HG03520 (cell line): ENCODE measurements at regions not wholly inside any gene's neighbourhood (a gene's known extent, or its start where the extent isn't known, plus 50 kb on each side); places are given as distances from the start of the nearest gene placed in this dataset.
"Not testable (repeated sequence)": the region's sequence is repeated elsewhere in the genome, so short reads cannot be mapped to it uniquely, and the experiment has no call there.

Experiments used
- ATAC-seq: cut with Tn5 transposase; IDR thresholded peaks from one replicate; pipeline ENCODE4 v1.9.1; 2021; ENCODE audit warnings: mild to moderate bottlenecking, moderate library complexity; ENCODE audit not compliant: unreplicated experiment

DNA sequence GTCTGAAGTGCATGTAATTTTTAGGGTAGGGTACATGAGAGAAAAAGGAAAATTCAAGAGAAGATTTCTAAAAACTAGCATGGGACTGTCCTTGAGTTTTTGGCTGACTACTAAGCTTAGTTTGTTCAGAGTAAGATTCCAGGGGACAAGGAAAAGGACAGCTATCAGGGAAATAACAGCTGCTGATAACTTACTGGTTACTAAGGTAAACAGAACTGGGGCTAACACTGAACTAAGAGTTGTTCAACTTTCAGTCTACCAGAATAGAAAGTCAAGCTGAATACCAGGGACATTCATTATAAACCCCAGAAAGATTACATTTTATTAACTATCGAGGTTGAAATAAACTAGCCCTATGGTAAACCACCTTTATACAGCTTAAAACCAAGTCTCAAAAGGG is 261.8 kb upstream of the CYRIA start:
- no peak for ATAC-seq

DNA sequence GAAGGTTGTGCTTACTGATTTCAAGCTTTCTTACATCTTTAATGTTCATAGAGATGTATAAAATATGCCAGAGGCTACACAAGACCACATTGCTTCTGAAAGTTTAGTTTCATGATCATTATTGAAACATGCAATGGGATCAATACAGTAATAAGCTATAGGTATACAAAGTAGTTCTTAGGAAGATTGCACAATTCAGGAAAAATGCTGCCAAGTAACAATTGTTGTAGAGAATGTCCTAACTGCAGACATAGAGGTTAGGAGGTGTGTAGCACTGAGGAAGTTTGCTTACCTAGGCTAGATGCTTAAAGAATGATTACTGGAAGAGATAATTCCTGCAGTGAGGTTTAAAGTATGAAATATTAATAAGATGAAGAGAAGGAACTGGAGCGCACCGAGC is 259.5 kb upstream of the CYRIA start:
- ATAC-seq, result no peak

DNA sequence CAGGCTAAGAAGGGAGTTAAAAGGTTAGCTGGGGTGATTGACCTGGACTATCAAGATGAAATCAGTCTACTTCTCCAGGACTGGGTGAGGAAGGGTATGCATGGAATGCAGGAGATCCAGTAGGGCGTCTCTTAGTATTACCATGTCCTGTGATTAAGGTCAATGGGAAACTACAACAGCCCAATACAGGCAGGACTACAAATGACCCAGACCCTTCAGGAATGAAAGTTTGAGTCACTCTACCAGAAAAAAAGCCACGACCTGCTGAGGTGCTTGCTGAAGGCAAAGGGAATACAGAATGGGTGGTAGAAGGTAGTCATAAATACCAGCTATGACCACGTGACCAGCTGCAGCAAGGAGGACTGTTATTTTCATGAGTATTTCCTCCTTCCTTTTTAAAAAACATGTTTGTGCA is 249.7 kb upstream of the CYRIA start:
- ATAC-seq, result not testable (repeated sequence)

DNA sequence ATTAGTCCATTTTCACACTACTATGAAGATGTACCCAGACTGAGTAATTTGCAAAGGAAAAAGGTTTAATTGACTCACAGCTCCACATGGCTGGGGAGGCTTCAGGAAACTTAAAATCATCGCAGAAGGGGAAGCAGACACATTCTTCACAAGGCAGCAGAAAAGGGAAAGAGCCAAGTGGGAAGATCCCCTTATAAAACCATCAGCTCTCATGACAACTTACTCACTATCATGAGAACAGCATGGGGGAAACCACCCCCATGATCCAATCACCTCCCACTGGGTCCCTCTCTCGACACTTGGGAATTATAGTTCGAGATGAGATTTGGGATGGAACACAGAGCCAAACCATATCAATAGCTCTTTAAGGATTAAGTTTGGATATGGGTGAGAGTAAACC is 246.1 kb upstream of the CYRIA start:
- ATAC-seq, result no peak

GRCh38 chr2:16908656-16909055 is 243.0 kb upstream of the CYRIA start:
- ATAC-seq, result no peak

GRCh38 chr2:16907645-16908282 is 242.1 kb upstream of the CYRIA start:
- ATAC-seq, result no peak

DNA sequence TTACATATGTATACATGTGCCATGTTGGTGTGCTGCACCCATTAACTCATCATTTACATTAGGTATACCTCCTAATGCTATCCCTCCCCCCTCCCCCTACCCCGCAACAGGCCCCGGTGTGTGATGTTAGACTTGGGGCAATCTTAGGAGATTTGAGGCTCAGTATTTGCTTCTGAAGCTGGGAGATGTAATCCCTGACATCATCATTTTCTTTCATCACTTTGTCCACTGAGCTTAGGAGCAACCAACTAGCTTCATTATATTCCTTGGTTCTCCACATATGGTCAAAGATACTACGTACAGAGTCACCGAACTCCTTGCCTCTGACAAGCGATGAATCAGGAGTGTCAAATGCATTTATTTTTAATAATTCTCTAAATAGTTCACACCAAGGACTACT is 239.7 kb upstream of the CYRIA start:
- not testable (repeated sequence) for ATAC-seq

- ATAC-seq, result peak; percentile 80
Measured at GRCh38 chr2:16900405-16901025, 234.9 kb upstream of the CYRIA start.

- peak; percentile 31 for ATAC-seq
Measured at GRCh38 chr2:16899958-16900357, 234.3 kb upstream of the CYRIA start.

DNA sequence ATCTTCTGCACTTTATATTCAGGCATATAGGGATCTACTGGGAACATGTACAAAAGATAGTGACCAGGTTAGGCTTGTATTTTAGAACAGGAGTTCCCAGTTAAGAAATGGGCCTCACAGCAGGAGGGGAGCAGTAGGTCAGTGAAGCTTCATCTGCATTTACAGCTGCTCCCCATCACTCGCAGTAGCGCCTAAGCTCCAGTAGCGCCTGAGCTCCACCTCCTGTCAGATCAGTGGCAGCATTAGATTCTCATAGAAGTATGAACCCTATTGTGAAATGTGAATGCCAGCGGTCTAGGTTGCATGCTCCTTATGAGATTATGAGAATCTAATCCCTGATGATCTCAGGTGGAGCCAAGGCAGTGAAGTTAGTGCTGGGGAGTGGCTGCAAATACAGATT is 224.4 kb upstream of the CYRIA start:
- ATAC-seq, result no peak

GRCh38 chr2:16885027-16885426 is 219.4 kb upstream of the CYRIA start:
- ATAC-seq, result no peak

DNA sequence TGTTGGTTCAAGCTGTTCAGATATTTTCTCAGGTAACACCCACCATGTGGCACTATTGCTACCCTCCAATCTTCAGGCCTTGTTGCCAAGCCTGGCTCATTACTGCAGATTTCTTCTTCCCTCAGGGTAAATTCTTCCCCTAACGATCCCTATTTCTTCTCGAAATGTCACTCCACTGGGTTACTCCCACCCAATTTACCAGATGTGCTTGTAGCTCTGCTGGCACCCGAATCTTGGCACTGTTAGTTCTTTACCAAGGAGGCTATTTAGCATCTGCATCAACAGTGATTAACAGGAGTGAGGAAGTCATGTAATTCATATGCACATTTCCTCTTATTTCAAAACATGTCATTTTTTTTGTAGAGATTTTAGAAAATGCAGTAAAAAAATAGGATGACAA is 217.1 kb upstream of the CYRIA start:
- ATAC-seq, result no peak

- no peak for ATAC-seq
Measured at GRCh38 chr2:16881122-16881521, 215.5 kb upstream of the CYRIA start.

DNA sequence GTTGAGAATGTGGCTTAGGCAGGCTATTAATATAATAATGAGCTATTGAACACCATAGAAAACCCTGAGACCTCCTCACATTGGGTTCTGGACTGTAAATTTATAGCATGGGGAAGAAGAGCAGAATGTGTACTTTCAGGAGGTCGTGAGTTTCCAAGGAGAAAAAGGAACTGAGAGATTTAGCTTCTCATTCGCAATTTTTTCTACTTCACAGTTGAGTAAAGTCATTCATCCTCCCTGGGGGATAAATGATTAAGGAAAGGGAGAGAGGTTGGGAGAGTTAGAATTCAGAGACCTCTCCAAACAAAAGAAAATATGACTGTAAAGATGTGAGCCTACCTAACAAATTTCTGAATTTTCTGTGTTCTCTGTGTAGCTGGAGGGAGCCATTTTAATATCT is 205.8 kb upstream of the CYRIA start:
- no peak for ATAC-seq

GRCh38 chr2:16870491-16871076 is 204.9 kb upstream of the CYRIA start:
- no peak for ATAC-seq

DNA sequence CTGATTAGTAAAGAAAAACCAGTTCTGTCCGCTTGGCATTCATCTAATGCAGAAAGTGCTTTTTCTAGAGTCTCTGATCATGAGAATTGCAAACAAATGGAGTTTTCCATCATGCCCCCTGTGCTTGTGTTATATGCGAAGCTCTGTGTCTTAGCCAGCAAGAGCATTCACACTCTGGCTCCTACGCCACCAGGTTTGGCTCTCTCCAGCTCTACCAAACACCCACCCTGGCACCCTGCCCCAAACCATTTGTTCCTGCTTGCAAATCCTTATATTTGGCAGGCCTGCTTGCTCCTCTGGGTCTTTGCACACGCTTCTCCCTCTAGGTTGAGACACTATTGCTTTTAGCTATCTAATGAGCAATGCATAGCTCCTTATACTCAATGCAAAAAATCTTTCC is 204.1 kb upstream of the CYRIA start:
- ATAC-seq, result no peak

DNA sequence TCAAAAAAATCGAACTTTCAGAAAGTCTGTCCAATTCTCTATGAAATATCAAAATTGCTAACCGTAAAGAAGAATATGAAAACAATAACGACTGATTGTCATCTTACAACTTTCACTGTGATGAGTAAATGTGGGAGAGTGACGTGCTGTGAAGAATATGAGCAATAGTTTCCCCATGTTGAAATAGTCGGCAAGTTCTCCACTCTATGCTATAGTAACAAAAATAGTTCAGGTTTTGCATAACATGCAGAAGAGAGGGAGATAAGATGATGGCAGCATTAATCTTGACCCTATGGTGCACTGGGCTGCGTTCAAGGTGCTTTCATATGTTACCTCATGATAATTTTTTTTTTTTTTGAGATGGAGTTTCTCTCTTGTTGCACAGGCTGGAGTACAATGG is 196.8 kb upstream of the CYRIA start:
- no peak for ATAC-seq

DNA sequence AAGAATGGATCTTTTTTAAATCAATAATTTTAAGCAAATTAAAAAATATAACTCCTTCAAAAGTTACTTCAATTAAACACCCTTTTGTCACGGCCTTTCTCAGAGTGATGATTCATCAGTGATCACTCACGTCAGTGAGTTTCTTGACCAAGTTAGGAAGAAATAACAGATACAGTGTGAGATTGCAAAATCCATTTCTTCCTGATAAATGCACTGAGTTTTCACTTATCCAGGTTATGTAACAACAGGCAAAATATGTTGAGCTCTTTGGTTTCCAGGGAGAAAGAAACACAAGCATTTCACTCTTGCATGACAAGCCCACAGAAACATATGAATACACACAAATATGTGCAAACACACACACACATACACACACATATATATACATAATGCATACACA is 195.9 kb upstream of the CYRIA start:
- no peak for ATAC-seq

- no peak for ATAC-seq
Measured at GRCh38 chr2:16861111-16861510, 195.5 kb upstream of the CYRIA start.

DNA sequence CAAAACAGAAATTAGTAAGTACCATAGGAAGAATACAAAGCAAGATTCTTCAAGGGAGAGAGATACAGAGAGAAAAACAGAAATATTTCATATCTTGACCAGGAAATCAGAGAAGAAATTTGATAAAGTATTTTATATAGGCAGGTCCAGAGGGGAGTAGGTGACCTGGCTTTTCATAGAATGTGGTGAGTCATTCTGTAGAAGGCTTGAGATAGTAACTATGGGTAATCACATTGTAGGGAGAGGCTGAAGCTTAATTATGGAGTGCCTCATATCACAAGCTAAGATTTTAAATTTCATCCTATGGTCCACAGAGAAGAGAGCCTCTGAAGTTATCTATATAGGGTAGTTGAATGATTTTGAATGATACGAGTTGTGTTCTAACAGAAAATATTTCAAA is 195.0 kb upstream of the CYRIA start:
- ATAC-seq, result no peak

DNA sequence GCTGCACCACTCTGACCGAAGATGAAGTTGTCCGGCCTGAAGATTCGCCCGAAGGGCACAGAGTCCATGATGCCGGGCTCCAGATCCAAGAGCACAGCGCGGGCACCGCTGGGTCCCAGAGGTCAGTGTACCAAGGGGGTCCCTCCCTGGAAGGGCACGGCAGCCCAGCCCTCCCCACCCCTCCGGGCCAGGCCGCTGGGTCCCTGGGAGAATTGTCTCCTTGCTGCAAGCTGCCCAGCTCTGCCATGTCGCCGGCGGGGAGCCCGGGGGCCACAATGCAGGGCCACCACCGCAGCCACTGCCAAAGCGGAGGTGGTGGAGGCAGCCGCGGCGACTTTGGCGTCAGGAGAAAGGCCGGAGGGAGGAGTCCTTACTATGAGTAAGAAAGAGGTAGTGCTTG is 189.5 kb upstream of the CYRIA start:
- no peak for ATAC-seq

GRCh38 chr2:16853088-16853487 is 187.5 kb upstream of the CYRIA start:
- no peak for ATAC-seq

GRCh38 chr2:16852651-16853050 is 187.0 kb upstream of the CYRIA start:
- ATAC-seq, result no peak
